ENCODE measurements at regions not wholly inside any gene's neighbourhood (a gene's known extent, or its start where the extent isn't known, plus 50 kb on each side); places are given as distances from the start of the nearest gene placed in this dataset.

DNA sequence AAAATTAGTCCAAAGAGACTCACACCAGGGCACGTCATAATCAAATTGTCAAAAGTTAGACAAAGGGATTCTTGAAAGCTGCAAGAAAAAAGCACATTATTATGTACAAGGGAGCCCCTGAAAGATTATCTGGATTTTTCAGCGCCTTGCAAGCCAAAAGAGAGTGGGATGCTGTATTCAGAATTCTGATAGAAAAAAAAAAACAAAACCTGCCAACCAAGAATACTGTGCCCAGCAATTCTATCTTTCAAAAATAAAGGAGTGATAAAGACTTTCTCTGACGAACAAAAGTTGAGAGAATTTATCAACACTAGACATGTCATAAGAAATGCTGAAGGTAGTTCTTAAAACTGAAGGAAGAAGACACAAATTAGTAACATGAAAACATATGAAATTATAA lies 240.2 kb downstream of the SNX13 start:
- DNase-seq = no peak

DNA sequence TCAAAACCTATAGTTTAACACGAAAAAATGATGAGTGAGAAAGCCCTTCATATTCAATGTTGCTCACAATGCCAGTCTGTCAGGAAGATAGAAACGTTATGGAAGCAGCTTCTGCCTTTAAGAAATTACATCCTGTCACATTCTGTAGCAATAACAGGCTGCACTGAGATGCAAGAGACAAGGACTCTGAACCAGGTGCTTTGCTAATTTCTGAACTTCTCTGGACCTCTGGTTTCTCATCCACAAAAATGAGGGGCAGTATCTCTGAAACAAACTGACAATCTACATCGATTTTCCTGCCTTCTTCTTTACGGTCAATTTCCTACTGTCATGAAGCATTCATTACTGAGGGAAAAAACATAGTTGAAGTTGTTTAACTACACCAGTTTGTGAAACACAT lies 234.0 kb downstream of the SNX13 start:
- peak; percentile 62 for DNase-seq

DNA sequence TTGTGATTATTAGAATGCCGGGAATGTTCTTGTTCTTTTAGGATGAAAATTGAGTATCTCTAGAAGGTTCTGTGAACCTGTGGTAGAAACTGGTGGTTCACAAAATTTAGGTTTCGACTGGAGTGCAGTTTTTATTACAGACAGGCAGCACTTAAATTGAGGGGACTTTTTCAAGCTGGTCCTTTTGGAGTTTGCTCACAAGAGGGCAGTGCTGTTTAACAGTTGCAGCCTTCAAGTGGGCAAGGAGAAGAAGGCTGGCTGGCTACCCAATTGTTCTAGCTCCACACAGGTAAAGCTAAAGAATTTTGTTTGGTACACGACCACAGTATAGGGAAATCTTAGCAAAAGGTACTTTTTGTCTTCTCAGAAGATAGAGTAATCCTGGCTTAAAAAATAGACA lies 233.6 kb downstream of the SNX13 start:
- DNase-seq = peak; percentile 79

DNA sequence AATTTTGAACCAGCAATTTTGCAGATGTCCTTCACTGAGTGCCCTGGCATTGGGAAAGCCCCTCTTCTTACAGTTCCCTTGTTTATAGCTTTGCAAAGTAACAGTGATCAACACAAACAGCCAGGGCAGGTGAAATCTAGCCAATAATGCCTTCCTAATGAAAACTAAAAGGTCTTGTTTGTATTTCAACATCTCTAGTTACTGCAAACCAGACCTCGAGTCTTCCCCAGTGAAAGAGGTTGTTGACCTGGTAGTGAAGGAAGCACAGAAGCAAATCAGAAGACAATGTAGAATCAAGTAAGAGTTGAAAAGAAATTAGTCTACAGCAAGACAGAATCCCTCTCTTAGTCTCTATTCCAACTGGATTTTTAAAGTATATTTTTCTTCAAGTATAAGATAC lies 231.2 kb downstream of the SNX13 start:
- DNase-seq = no peak

DNA sequence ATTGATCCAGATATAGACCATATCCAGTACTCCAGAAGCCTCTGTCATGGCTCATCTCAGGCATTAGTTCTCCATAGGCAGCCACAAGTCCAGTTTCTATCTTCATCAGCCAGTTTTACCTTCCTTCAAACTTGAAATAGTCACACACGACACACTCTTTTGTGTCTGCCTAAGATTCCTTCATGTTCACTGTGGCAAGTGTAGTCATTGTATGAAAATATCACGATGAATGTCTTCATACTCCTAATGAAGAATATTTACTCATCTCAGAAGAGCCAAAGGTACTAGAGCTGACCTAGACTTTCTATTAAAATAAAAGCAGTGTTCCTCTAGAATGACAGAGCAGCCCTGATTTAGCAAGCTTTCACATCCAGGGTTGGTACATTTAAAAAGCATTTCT lies 230.7 kb downstream of the SNX13 start:
- DNase-seq = no peak

DNA sequence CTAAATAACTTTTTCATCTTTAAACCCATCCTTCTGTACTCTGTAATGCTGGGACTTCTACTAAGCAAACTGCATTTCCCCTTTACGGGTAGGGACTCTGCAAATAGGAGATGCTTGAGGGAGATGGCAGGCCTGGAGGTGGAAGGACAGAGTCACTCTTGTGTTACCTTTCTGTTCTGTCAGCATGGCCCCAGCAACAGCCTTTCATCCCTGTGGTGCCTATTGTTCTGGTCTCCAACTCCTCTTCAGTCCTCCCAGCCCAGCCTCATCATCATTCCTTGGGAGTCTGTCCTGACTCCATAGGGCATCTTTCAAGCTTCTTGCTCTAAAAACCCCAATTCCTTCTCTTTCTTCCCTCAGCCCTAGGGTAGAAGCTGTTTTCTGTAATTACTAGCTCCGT lies 230.0 kb downstream of the SNX13 start:
- DNase-seq = no peak

DNA sequence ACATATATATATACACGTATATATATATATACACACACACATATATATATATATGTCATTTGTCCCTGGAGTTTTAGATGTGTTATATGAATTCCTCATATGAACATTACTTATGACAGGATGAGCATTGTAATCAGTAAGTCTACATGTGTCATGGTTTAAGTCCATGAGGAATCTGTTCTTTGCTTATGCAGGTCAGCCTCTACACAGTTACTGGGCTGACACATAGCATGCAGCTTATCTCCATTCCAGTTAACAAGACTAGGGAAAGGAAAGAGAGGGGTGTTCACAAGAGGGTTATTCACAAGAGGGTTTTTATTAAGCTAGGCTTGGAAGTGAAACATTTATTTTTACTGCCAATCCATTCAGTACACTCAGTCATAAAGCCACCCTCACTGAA lies 226.7 kb downstream of the SNX13 start:
- DNase-seq = no peak

DNA sequence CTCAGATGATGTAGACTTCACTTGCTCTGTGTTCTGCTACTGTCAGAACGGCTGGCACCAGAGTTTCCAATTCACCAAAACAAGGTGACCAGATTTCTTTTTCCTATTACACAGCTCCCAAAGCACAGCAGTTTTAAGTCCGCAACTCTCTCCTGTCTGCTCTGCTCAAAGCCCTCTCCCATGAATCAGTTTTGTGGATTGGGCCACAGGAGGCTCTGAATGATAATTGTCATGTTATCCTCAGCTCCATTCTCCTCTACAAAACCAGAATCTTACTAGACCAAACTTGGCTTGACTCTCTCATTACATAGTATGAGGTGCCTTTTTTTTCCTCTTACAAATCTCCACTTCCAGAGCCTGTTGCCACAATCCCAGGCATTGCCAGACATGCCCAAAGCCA lies 223.5 kb downstream of the SNX13 start:
- no peak for DNase-seq

DNA sequence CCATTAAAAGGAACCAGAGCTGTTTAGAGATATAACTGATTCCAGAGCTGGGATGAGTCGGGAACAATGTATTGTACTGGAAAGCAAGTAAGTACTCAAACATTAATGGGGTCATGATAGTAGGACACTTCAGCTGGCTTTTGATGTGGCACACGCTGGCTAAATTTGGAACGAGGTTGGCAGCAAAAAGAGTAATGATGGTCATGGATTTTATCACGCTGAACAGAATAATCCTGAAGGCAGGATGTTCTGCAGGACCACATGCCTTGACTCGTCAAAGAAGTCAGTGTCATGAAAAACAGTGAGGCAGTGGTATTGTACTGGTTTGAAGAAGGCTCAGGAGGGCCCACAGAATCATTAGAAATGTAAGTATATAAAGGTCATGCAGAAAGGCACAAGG lies 220.3 kb downstream of the SNX13 start:
- DNase-seq = no peak

DNA sequence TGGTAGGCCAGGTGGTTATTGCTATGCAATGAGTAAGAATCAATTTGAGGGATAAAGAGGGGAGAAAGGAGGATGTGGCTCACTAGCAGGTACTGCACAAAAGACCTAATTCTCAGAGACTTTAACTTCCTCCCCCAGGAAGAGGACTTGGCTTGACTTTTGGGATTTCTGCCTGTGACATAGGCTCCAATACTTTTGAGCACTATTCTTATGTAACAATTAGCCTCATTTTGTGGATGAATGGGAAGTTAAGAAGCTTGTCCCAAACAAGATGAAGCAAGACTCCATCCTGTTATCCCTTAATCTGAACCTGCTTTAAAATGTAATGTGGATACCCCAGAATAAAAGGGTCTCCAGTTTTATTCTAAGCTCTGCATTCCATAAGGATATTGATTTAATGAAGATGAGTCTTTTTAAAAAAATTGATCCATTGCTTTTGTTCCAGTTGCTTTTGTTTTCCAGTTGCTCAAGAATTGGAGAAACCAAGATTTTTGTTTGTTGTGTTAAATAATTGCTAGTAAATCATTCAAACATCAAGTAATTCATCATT lies 218.5 kb downstream of the SNX13 start:
- DNase-seq = no peak

DNA sequence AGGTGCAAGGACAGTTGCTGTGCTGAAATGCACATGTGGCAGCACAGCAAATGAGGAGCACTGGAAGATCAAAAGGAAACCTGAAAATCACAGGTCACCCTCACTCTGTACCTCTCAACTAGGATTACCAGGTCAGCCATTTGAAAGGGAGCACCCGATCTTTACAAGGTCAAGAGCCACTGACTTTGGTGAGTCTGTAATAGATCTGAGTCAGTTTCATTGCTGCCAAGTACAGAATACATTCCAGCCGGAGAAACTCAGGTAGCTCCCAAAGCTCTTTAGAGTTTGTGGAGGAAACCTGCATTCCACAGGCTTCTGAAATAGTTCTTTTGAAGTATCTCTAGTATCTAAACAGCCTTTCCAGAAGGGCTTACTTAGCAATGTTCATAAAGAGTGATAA lies 217.5 kb downstream of the SNX13 start:
- no peak for DNase-seq

DNA sequence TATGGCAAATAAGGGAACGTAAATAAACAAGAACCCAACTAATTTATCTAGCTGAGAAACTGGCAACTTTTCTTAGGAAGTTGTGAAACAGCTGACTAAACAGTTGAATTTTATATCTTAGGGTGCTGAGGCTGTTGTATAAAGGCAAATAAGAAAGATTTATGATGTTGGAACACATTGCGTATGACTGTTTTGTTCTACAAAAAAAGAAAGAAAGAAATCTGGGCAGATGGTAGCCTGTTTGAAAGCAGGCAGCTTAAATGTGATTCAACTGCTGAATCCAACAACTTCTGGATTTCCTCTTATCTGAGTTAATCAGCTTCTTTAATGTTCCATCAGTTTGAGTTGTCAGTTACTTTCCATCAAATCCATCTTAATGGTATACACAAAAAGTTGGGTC lies 214.5 kb downstream of the SNX13 start:
- DNase-seq = no peak

DNA sequence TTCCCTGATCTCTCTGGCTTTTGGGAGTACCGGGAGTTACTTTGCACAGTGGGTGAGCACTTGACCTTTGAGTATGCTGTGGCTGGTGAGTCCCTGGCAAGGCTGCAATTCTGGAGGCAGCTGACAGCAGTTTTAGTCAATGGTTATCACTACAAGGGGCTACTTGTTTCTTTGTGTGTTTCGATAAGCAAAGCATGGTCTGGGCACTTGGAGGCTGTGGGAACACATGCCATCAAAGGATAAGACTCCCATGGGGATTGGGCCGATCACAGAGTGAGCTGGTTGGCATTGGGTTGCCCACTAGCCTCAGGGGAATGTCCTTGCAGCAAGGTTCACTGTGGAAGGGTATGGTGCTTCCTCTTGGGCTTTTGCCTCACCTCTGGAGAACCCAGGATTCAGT lies 208.2 kb downstream of the SNX13 start:
- DNase-seq = no peak
